OCI-LY7 (cell line): ENCODE measurements at regions not wholly inside any gene's neighbourhood (a gene's known extent, or its start where the extent isn't known, plus 50 kb on each side); places are given as distances from the start of the nearest gene placed in this dataset.

Source experiments
- BruUV-seq: library from RNA; stranded (reverse); fragments of 400-500 nt; replicated peaks from 2 replicates; lab custom pipeline; 2021; lab: Mats Ljungman, UMichigan
- CTCF ChIA-PET: fragments of 300-600 bp; sonication (Branson Sonifier 250); formaldehyde crosslinking; loops from one replicate; lab custom pipeline; 2022; ENCODE audit warnings: antibody characterized with exemption; ENCODE audit not compliant: unreplicated experiment; lab: Charles Lee
- POLR2A ChIA-PET: fragments of 300-600 bp; sonication (Branson Sonifier 250); formaldehyde crosslinking; loops from one replicate; lab custom pipeline; 2022; ENCODE audit warnings: antibody characterized with exemption; lab: Charles Lee
- DNase-seq: peaks from one replicate; pipeline ENCODE4 v3.0.0-alpha.2; 2015; ENCODE audit warnings: low spot score
- H2AFZ ChIP-seq: fragments of 200-600 bp; sonication (generic), shearing (Covaris generic); 2 replicates; pipeline ENCODE4 v1.6.1; 2014; ENCODE audit warnings: mild to moderate bottlenecking, antibody characterized with exemption, low read length, moderate library complexity
- H3K27ac ChIP-seq: fragments of 200-600 bp; sonication (generic); 2 replicates; pipeline ENCODE4 v1.5.1; 2014; ENCODE audit warnings: mixed run types, low read depth, mild to moderate bottlenecking, moderate library complexity, low read length, inconsistent platforms; ENCODE audit not compliant: poor library complexity, severe bottlenecking
- H3K36me3 ChIP-seq: fragments of 200-600 bp; sonication (generic); 2 replicates; pipeline ENCODE4 v1.6.1; 2014; ENCODE audit warnings: mild to moderate bottlenecking, antibody characterized with exemption, low read length, moderate library complexity, mixed read lengths; ENCODE audit not compliant: insufficient read depth
- H3K4me1 ChIP-seq: fragments of 200-600 bp; sonication (generic); 2 replicates; pipeline ENCODE4 v1.5.1; 2014; ENCODE audit warnings: mild to moderate bottlenecking, low read length; ENCODE audit not compliant: insufficient read depth, poor library complexity, severe bottlenecking
- H3K4me2 ChIP-seq: fragments of 200-600 bp; sonication (generic); 2 replicates; pipeline ENCODE4 v1.6.1; 2014; ENCODE audit warnings: mild to moderate bottlenecking, low read length
- H3K4me3 ChIP-seq: fragments of 200-600 bp; sonication (generic); 2 replicates; pipeline ENCODE4 v1.5.1; 2014; ENCODE audit warnings: mild to moderate bottlenecking, low read depth, low read length; ENCODE audit not compliant: poor library complexity, severe bottlenecking
- H3K79me2 ChIP-seq: fragments of 200-600 bp; sonication (generic); 2 replicates; pipeline ENCODE4 v1.6.1; 2016; ENCODE audit warnings: low read depth, mild to moderate bottlenecking, low read length, moderate library complexity, mixed read lengths; ENCODE audit not compliant: insufficient read depth
- H3K9me2 ChIP-seq: fragments of 200-600 bp; sonication (generic); 2 replicates; pipeline ENCODE4 v1.6.1; 2016; ENCODE audit warnings: mild to moderate bottlenecking, low read length, mixed read lengths; ENCODE audit not compliant: insufficient read depth
- H3K9me3 ChIP-seq: fragments of 200-600 bp; sonication (generic); 2 replicates; pipeline ENCODE4 v1.6.1; 2014; ENCODE audit warnings: mild to moderate bottlenecking, mixed run types, low read length, mixed read lengths
- H4K20me1 ChIP-seq: fragments of 200-600 bp; sonication (generic); 2 replicates; pipeline ENCODE4 v1.6.1; 2014; ENCODE audit warnings: mild to moderate bottlenecking, antibody characterized with exemption, low read length, moderate library complexity, mixed read lengths; ENCODE audit not compliant: insufficient read depth
- CTCF ChIP-seq: fragments of 200-600 bp; sonication (generic); conservative IDR thresholded peaks from 2 replicates; pipeline ENCODE4 v1.5.1; 2014; ENCODE audit warnings: mild to moderate bottlenecking, antibody characterized with exemption, low read length, moderate library complexity, mixed read lengths
- EZH2phosphoT487 ChIP-seq: fragments of 200-600 bp; sonication (generic); IDR thresholded peaks from 2 replicates; pipeline ENCODE4 v1.6.1; 2018; ENCODE audit warnings: low read depth, borderline replicate concordance, mild to moderate bottlenecking, mixed run types, antibody characterized with exemption, low read length, moderate library complexity, mixed read lengths
- intact Hi-C: fragments of 100-400 bp; cut with micrococcal nuclease; formaldehyde crosslinking; loops from one replicate; pipeline ENCODE4 v1.10.0; 2022; ENCODE audit not compliant: unreplicated experiment

- Histone ChIP-seq H3K9me3 (no peaks in the 10 kb centered on the region), H3K9me2 (no peaks in the 10 kb centered on the region), H3K4me2 (no peak overlapping the region), H3K36me3 (no peaks in the 10 kb centered on the region), H3K27ac (no peak overlapping the region), H3K79me2 (no peaks in the 10 kb centered on the region), H2AFZ (no peak overlapping the region), H4K20me1 (no peaks in the 10 kb centered on the region), H3K4me1 (no peaks in the 10 kb centered on the region), H3K4me3 (no peak overlapping the region)
- CTCF ChIA-PET = no interaction called here
- no peak for DNase-seq
- POLR2A ChIA-PET = no interaction called here
- no TSS peak for BruUV-seq
- intact Hi-C loops = no loop called here
- TF ChIP-seq CTCF = no peak
- no peak for TF ChIP-seq EZH2phosphoT487
Observed at GRCh38 chr13:79860791-79861190, 379.8 kb downstream of the NDFIP2 start.

GRCh38 chr13:79859756-79860155 lies 378.8 kb downstream of the NDFIP2 start:
- Histone ChIP-seq H2AFZ (no peak overlapping the region), H3K4me3 (no peak overlapping the region), H3K4me1 (no peaks in the 10 kb centered on the region), H3K9me3 (no peaks in the 10 kb centered on the region), H3K4me2 (no peak overlapping the region), H4K20me1 (no peaks in the 10 kb centered on the region), H3K9me2 (no peaks in the 10 kb centered on the region), H3K79me2 (no peaks in the 10 kb centered on the region), H3K36me3 (no peaks in the 10 kb centered on the region), H3K27ac (no peak overlapping the region)
- no TSS peak for BruUV-seq
- TF ChIP-seq EZH2phosphoT487 = no peak
- no peak for TF ChIP-seq CTCF
- ChIA-PET CTCF (no interaction called here), POLR2A (no interaction called here)
- no peak for DNase-seq
- intact Hi-C loops = no loop called here

- Histone ChIP-seq H3K9me3 (no peaks in the 10 kb centered on the region), H4K20me1 (no peaks in the 10 kb centered on the region), H3K4me2 (no peak overlapping the region), H3K9me2 (no peaks in the 10 kb centered on the region), H3K36me3 (no peaks in the 10 kb centered on the region), H2AFZ (no peak overlapping the region), H3K4me1 (no peaks in the 10 kb centered on the region), H3K27ac (no peak overlapping the region), H3K4me3 (no peak overlapping the region), H3K79me2 (no peaks in the 10 kb centered on the region)
- TF ChIP-seq EZH2phosphoT487 = no peak
- no peak for TF ChIP-seq CTCF
- BruUV-seq = no TSS peak
- ChIA-PET CTCF (no interaction called here), POLR2A (no interaction called here)
- intact Hi-C loops = no loop called here
- DNase-seq = no peak
Observed at GRCh38 chr13:79853251-79853650, 372.3 kb downstream of the NDFIP2 start.
